ENCODE measurements at regions not wholly inside any gene's neighbourhood (a gene's known extent, or its start where the extent isn't known, plus 50 kb on each side); places are given as distances from the start of the nearest gene placed in this dataset.

DNA sequence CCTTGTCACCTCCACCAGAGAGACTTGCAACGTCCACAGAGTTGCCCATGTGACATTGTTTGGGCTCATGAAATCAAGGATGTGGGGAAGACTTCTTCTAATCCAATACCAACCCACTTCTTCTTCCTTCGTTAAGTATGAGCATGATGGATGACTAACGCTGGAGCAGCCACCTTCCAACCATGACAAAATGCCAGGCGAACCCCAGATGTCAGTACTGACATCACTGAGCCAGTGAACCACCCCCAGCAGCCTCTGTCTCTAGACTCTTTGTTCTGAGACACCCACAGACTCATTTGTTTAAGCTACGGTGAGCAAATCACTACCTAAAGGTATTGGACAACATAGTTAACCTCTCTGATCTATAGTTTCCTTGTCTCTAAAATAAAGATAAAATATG is 123.7 kb downstream of the GRIN2B start:
- TF ChIP-seq POLR2A (IDR thresholded peaks at IDR 0.05; ENCODE audit: borderline replicate concordance, extremely low read depth, insufficient read depth, insufficient read length) (no peak), SRF (IDR thresholded peaks at IDR 0.05; ENCODE audit: low read depth) (no peak), SIN3A (IDR thresholded peaks at IDR 0.05; ENCODE audit: low read depth) (no peak), ELF1 (IDR thresholded peaks at IDR 0.05; ENCODE audit: borderline replicate concordance, low read depth) (no peak), ZFX (IDR thresholded peaks at IDR 0.05) (no peak), RAD21 (IDR thresholded peaks at IDR 0.05; ENCODE audit: low read depth) (no peak), EZH2 (IDR thresholded peaks at IDR 0.05) (no peak), EZH2phosphoT487 (IDR thresholded peaks at IDR 0.05; ENCODE audit: borderline replicate concordance) (no peak), JUND (IDR thresholded peaks at IDR 0.05) (no peak)
- TF ChIP-seq, protein P1, sequence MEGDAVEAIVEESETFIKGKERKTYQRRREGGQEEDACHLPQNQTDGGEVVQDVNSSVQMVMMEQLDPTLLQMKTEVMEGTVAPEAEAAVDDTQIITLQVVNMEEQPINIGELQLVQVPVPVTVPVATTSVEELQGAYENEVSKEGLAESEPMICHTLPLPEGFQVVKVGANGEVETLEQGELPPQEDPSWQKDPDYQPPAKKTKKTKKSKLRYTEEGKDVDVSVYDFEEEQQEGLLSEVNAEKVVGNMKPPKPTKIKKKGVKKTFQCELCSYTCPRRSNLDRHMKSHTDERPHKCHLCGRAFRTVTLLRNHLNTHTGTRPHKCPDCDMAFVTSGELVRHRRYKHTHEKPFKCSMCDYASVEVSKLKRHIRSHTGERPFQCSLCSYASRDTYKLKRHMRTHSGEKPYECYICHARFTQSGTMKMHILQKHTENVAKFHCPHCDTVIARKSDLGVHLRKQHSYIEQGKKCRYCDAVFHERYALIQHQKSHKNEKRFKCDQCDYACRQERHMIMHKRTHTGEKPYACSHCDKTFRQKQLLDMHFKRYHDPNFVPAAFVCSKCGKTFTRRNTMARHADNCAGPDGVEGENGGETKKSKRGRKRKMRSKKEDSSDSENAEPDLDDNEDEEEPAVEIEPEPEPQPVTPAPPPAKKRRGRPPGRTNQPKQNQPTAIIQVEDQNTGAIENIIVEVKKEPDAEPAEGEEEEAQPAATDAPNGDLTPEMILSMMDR (IDR thresholded peaks at IDR 0.05 in 2 of 3, conservative IDR thresholded peaks at IDR 0.05 in 1 of 3; ENCODE audit: borderline replicate concordance in 1 of 3, insufficient read depth in 1 of 3, low read depth in 2 of 3, low read length in 2 of 3): no peak
- TF ChIP-seq, protein P2, sequence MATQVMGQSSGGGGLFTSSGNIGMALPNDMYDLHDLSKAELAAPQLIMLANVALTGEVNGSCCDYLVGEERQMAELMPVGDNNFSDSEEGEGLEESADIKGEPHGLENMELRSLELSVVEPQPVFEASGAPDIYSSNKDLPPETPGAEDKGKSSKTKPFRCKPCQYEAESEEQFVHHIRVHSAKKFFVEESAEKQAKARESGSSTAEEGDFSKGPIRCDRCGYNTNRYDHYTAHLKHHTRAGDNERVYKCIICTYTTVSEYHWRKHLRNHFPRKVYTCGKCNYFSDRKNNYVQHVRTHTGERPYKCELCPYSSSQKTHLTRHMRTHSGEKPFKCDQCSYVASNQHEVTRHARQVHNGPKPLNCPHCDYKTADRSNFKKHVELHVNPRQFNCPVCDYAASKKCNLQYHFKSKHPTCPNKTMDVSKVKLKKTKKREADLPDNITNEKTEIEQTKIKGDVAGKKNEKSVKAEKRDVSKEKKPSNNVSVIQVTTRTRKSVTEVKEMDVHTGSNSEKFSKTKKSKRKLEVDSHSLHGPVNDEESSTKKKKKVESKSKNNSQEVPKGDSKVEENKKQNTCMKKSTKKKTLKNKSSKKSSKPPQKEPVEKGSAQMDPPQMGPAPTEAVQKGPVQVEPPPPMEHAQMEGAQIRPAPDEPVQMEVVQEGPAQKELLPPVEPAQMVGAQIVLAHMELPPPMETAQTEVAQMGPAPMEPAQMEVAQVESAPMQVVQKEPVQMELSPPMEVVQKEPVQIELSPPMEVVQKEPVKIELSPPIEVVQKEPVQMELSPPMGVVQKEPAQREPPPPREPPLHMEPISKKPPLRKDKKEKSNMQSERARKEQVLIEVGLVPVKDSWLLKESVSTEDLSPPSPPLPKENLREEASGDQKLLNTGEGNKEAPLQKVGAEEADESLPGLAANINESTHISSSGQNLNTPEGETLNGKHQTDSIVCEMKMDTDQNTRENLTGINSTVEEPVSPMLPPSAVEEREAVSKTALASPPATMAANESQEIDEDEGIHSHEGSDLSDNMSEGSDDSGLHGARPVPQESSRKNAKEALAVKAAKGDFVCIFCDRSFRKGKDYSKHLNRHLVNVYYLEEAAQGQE (IDR thresholded peaks at IDR 0.05; ENCODE audit: low read depth): no peak
- TF ChIP-seq, protein P3, sequence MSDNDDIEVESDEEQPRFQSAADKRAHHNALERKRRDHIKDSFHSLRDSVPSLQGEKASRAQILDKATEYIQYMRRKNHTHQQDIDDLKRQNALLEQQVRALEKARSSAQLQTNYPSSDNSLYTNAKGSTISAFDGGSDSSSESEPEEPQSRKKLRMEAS (IDR thresholded peaks at IDR 0.05): no peak

Data from HCT116 (cell line).